HCT116 (cell line): ENCODE measurements at regions not wholly inside any gene's neighbourhood (a gene's known extent, or its start where the extent isn't known, plus 50 kb on each side); places are given as distances from the start of the nearest gene placed in this dataset.
A peak's percentile ranks its signal among the peaks of the same experiment; 100 is the strongest.

ENCODE experiments used
- ATAC-seq: fragments of 200-7000 bp; cut with Tn5 transposase; 2 replicates; pipeline ENCODE4 v1.9.1; 2020; ENCODE audit warnings: mild to moderate bottlenecking, moderate library complexity
- BruUV-seq: library from RNA; stranded (reverse); fragments of 400-500 nt; replicated peaks from 2 replicates; lab custom pipeline; 2021; lab: Mats Ljungman, UMichigan
- CTCF ChIA-PET: fragments of 300-600 bp; sonication (Branson Sonifier 250); formaldehyde crosslinking; loops from one replicate; lab custom pipeline; 2021; ENCODE audit warnings: antibody characterized with exemption; lab: Charles Lee
- POLR2A ChIA-PET: fragments of 300-600, 350-600 bp; sonication (Branson Sonifier 250); formaldehyde crosslinking; loops from one replicate; lab custom pipeline; 2021; ENCODE audit warnings: antibody characterized with exemption; lab: Charles Lee
- RAD21 ChIA-PET, 2 experiments: fragments of 300-600 bp; sonication (Branson Sonifier 250); formaldehyde crosslinking; loops; one replicate each; lab custom pipeline; 2023; ENCODE audit warnings: low total read pairs in 2 of 2; ENCODE audit not compliant: uncharacterized antibody in 2 of 2, unreplicated experiment in 2 of 2, low non-redundant PET in 1 of 2; lab: Charles Lee
- DNase-seq: peaks from one replicate; pipeline ENCODE4 v3.0.0-alpha.2; 2010; ENCODE audit warnings: low read depth, low spot score
- H2AFZ ChIP-seq: fragments of 200-600 bp; shearing (Covaris generic), sonication (generic); 2 replicates; pipeline ENCODE4 v1.6.1; 2017; ENCODE audit warnings: low read depth, mixed run types, mixed read lengths, antibody characterized with exemption, low read length; ENCODE audit not compliant: poor library complexity, severe bottlenecking
- H3K27ac ChIP-seq: 2 replicates; pipeline ENCODE4 v1.5.1; 2012; ENCODE audit warnings: low read depth, low read length
- H3K27me3 ChIP-seq: fragments of 200-600 bp; sonication (generic); 2 replicates; pipeline ENCODE4 v1.6.1; 2016; ENCODE audit warnings: mixed run types, low read length, mixed read lengths; ENCODE audit not compliant: insufficient read depth
- H3K36me3 ChIP-seq, 2 experiments: fragments of 200-500 bp in 1 of 2; fragments of 200-600 bp in 1 of 2; sonication (Bioruptor generic) in 1 of 2; sonication (generic) in 1 of 2; 2 replicates each; pipeline versions ENCODE4 v1.5.1 to v1.6.1; 2014 to 2016; ENCODE audit warnings: low read length in 2 of 2, inconsistent platforms in 1 of 2, mixed read lengths in 1 of 2, mixed run types in 1 of 2; ENCODE audit not compliant: insufficient read depth in 2 of 2, control insufficient read depth in 1 of 2
- H3K4me1 ChIP-seq, 2 experiments: fragments of 200-600 bp in 1 of 2; sonication (generic) in 1 of 2; 2 replicates each; pipeline versions ENCODE4 v1.5.1 to v1.6.1; 2012 to 2017; ENCODE audit warnings: low read length in 2 of 2, inconsistent platforms in 1 of 2, mild to moderate bottlenecking in 1 of 2, mixed read lengths in 1 of 2, mixed run types in 1 of 2, moderate library complexity in 1 of 2; ENCODE audit not compliant: insufficient read depth in 2 of 2, control insufficient read depth in 1 of 2
- H3K4me2 ChIP-seq: fragments of 200-600 bp; sonication (generic); 2 replicates; pipeline ENCODE4 v1.6.1; 2017; ENCODE audit warnings: mixed run types, low read length, mixed read lengths
- H3K4me3 ChIP-seq, 2 experiments: fragments of 200-600 bp in 1 of 2; sonication (generic) in 1 of 2; replicated peaks in 1 of 2; 2 replicates each; pipeline ENCODE4 v1.5.1; 2011 to 2016; ENCODE audit warnings: low read length in 2 of 2, control low read depth in 1 of 2, low read depth in 1 of 2, mild to moderate bottlenecking in 1 of 2, mixed read lengths in 1 of 2, mixed run types in 1 of 2
- H3K79me2 ChIP-seq: fragments of 200-600 bp; sonication (generic); 2 replicates; pipeline ENCODE4 v1.6.1; 2017; ENCODE audit warnings: mild to moderate bottlenecking, mixed run types, low read length, moderate library complexity, mixed read lengths; ENCODE audit not compliant: insufficient read depth
- H3K9ac ChIP-seq: fragments of 200-600 bp; sonication (generic); 2 replicates; pipeline ENCODE4 v1.6.1; 2016; ENCODE audit warnings: low read length, mixed read lengths
- H3K9me2 ChIP-seq: fragments of 200-600 bp; sonication (generic), shearing (Covaris generic); 2 replicates; pipeline ENCODE4 v1.6.1; 2017; ENCODE audit warnings: mixed run types, mild to moderate bottlenecking, moderate library complexity; ENCODE audit not compliant: insufficient read depth
- H3K9me3 ChIP-seq, 2 experiments: fragments of 200-500 bp in 1 of 2; fragments of 200-600 bp in 1 of 2; sonication (Bioruptor generic) in 1 of 2; sonication (generic) in 1 of 2; 2 replicates each; pipeline ENCODE4 v1.6.1; 2014 to 2017; ENCODE audit warnings: low read length in 2 of 2, mixed read lengths in 2 of 2, inconsistent platforms in 1 of 2, low read depth in 1 of 2, mild to moderate bottlenecking in 1 of 2, mixed run types in 1 of 2, moderate library complexity in 1 of 2; ENCODE audit not compliant: control insufficient read depth in 1 of 2, insufficient read depth in 1 of 2
- H4K20me1 ChIP-seq: fragments of 200-600 bp; sonication (generic), shearing (Covaris generic); 2 replicates; pipeline ENCODE4 v1.6.1; 2017; ENCODE audit warnings: mixed run types, mild to moderate bottlenecking, moderate library complexity; ENCODE audit not compliant: insufficient read depth
- RAD21 ChIP-seq: IDR thresholded peaks from 2 replicates; pipeline ENCODE4 v1.6.1; 2012; ENCODE audit warnings: low read depth, mild to moderate bottlenecking
- intact Hi-C: fragments of 100-400 bp; cut with micrococcal nuclease; formaldehyde crosslinking; loops from 2 replicates; pipeline ENCODE4 v1.10.0; 2022
- TF ChIP-seq, protein P1 (sequence below), 3 experiments: fragments of 200-600 bp in 1 of 3; sonication (generic) in 1 of 3; IDR thresholded peaks in 2 of 3; conservative IDR thresholded peaks in 1 of 3; 2 replicates each; pipeline ENCODE4 v1.5.1; 2012 to 2017; ENCODE audit warnings: low read depth in 2 of 3, low read length in 2 of 3, antibody characterized with exemption in 1 of 3, borderline replicate concordance in 1 of 3, control low read depth in 1 of 3, mild to moderate bottlenecking in 1 of 3, mixed read lengths in 1 of 3, mixed run types in 1 of 3, moderate library complexity in 1 of 3; ENCODE audit not compliant: insufficient read depth in 1 of 3
- TF ChIP-seq, protein P2 (sequence below): IDR thresholded peaks from 2 replicates; pipeline ENCODE4 v1.6.1; 2012

DNA sequence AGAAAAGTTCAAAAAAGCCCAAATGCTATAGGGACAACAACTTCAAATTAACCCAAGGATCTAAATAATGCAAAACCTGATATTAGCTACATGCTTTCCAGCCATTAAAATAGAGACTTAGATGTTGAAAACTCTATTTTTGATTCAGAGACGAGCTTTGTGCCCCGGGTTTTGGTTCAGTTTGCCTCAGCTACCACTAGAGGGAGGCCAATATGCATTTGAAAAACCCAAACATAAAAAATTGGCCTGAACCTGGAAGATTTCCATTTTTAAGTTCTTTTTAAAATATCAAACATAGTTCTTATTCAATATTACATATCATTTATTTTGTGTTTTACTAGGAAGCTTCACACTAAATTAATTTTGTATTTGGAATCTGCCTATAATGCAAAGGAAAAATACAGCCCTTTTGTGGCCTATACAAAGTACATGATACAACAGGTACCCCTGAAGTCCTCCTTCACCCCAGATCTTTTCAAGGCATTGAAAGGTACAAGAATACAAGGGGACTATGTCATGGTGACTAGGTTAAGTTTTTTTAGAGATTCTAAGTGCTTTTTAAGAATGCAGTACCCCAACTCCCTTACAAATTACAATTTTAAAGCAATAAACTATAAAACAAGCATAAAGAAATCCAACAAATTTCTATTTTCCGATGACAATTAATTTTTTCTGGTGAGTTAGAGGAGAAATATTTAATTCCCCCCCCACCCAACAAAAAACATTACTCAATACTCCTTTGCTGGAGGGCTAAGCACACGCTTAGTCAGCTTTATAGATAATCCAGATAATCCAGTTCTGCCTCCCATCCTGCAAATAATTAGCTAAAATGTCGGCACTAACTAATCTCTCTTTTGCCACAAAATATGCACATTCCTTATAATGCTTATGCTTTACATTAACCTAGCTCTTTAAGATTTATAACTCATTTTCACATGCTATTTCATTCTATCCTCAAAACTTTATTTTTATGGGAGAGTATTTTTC, 97.7 kb upstream of the PTPN13 start:
- POLR2A ChIA-PET: no interaction called here
- ATAC-seq: no peak
- no peaks in the 10 kb centered on the region for H3K36me3 ChIP-seq
- H3K79me2 ChIP-seq: no peaks in the 10 kb centered on the region
- H3K9ac ChIP-seq: no peak overlapping the region
- CTCF ChIA-PET: interaction anchor here (0.8 to 3.5 kb wide), 22 partner anchors 8 to 700 kb away, joined by 3 to 34 read pairs (median 5); partner anchors contain the start of genes C4orf36 and PTPN13
- peak overlapping the region; percentile 96 for H2AFZ ChIP-seq
- no peak overlapping the region for H3K27ac ChIP-seq
- H3K4me3 ChIP-seq: no peak overlapping the region
- no TSS peak for BruUV-seq
- H3K27me3 ChIP-seq: no peaks in the 10 kb centered on the region
- peaks cover 0 to 8% of the 10 kb centered on the region in 2 experiments; a peak in 1 of 4 replicates for H3K4me1 ChIP-seq
- DNase-seq: peak; percentile 35
- RAD21 ChIA-PET: interaction anchor here (0.6 to 1.3 kb wide), 3 partner anchors 391 to 427 kb away, joined by 3 to 4 read pairs (median 3); no protein-coding TSS in a partner anchor
- no peaks in the 10 kb centered on the region for H3K9me2 ChIP-seq
- H4K20me1 ChIP-seq: no peaks in the 10 kb centered on the region
- intact Hi-C loops: loop anchor here (2.0 to 10.0 kb wide), 3 partner anchors 596 to 968 kb away; no protein-coding TSS in a partner anchor
- H3K4me2 ChIP-seq: peak overlapping the region; percentile 23; the same call in 1 of the 2 replicates
- TF ChIP-seq RAD21: peak; percentile 83
- TF ChIP-seq, protein P1, sequence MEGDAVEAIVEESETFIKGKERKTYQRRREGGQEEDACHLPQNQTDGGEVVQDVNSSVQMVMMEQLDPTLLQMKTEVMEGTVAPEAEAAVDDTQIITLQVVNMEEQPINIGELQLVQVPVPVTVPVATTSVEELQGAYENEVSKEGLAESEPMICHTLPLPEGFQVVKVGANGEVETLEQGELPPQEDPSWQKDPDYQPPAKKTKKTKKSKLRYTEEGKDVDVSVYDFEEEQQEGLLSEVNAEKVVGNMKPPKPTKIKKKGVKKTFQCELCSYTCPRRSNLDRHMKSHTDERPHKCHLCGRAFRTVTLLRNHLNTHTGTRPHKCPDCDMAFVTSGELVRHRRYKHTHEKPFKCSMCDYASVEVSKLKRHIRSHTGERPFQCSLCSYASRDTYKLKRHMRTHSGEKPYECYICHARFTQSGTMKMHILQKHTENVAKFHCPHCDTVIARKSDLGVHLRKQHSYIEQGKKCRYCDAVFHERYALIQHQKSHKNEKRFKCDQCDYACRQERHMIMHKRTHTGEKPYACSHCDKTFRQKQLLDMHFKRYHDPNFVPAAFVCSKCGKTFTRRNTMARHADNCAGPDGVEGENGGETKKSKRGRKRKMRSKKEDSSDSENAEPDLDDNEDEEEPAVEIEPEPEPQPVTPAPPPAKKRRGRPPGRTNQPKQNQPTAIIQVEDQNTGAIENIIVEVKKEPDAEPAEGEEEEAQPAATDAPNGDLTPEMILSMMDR (IDR thresholded peaks at IDR 0.05 in 2 of 3, conservative IDR thresholded peaks at IDR 0.05 in 1 of 3; ENCODE audit: borderline replicate concordance in 1 of 3, insufficient read depth in 1 of 3, low read depth in 2 of 3, low read length in 2 of 3): peak; percentile 74 to 88 (median 84)
- TF ChIP-seq, protein P2, sequence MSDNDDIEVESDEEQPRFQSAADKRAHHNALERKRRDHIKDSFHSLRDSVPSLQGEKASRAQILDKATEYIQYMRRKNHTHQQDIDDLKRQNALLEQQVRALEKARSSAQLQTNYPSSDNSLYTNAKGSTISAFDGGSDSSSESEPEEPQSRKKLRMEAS: no peak
- H3K9me3 ChIP-seq: no peaks in the 10 kb centered on the region
